Stimulated activated naive B cell treated with anti-CD40 and anti-IgM and Interleukin-4, amounts not matched to agents 10 μg/mL and 1 μg/mL and 100 μg/mL, for 72 hours (primary cell): ENCODE measurements at regions not wholly inside any gene's neighbourhood (a gene's known extent, or its start where the extent isn't known, plus 50 kb on each side); places are given as distances from the start of the nearest gene placed in this dataset.

Experiments
- ATAC-seq, 2 donors: fragments of 150-1000 bp; cut with Tn5 transposase; replicated peaks; 2 replicates each; pipeline ENCODE4 v1.10.0; 2021; ENCODE audit warnings: moderate library complexity in 1 of 2
- DNase-seq: peaks from one replicate; pipeline ENCODE4 v3.0.0; 2021
- H3K27ac Mint-ChIP-seq: one replicate; pipeline ENCODE4 v1.8.0; 2022; ENCODE audit warnings: mild to moderate bottlenecking, mixed read lengths
- H3K27me3 Mint-ChIP-seq, 2 donors: one replicate each; pipeline ENCODE4 v1.8.0; 2022; ENCODE audit warnings: mixed read lengths in 2 of 2
- H3K36me3 Mint-ChIP-seq, 2 donors: one replicate each; pipeline ENCODE4 v1.8.0; 2022; ENCODE audit warnings: mixed read lengths in 2 of 2, mild to moderate bottlenecking in 1 of 2
- H3K4me1 Mint-ChIP-seq, 2 donors: one replicate each; pipeline ENCODE4 v1.8.0; 2022; ENCODE audit warnings: mixed read lengths in 2 of 2, mild to moderate bottlenecking in 1 of 2
- H3K4me3 Mint-ChIP-seq, 2 donors: one replicate each; pipeline ENCODE4 v1.8.0; 2022; ENCODE audit warnings: mild to moderate bottlenecking in 2 of 2, mixed read lengths in 2 of 2, moderate library complexity in 1 of 2
- H3K9me3 Mint-ChIP-seq, 2 donors: one replicate each; pipeline ENCODE4 v1.8.0; 2022; ENCODE audit warnings: mixed read lengths in 2 of 2, mild to moderate bottlenecking in 1 of 2

DNA sequence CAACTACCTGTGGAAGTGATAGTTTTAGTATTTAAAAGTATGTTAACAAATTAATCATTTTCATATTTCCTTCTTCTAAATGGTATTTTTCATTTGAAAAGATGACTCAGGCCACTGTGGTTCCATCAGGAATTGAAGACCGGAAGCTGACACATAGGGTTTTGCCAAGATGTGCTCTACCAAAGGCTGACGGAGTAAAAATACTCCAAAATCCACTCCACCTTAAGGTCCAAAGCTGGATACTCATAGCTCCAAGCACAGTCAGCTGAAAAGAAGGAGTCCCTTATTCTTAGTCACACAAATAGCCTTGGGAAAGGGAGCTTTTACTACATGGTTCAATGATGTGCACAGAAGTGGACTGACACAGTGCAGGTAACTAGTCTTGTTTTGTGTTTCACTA, 472.0 kb downstream of the ARAP2 start:
- Mint-ChIP-seq H3K27me3 (no peaks in the 10 kb centered on the region), H3K9me3 (no peaks in the 10 kb centered on the region), H3K36me3 (no peaks in the 10 kb centered on the region), H3K4me1 (no peaks in the 10 kb centered on the region), H3K27ac (no peak overlapping the region), H3K4me3 (no peak overlapping the region)
- DNase-seq (no peak), ATAC-seq (no peak)

DNA sequence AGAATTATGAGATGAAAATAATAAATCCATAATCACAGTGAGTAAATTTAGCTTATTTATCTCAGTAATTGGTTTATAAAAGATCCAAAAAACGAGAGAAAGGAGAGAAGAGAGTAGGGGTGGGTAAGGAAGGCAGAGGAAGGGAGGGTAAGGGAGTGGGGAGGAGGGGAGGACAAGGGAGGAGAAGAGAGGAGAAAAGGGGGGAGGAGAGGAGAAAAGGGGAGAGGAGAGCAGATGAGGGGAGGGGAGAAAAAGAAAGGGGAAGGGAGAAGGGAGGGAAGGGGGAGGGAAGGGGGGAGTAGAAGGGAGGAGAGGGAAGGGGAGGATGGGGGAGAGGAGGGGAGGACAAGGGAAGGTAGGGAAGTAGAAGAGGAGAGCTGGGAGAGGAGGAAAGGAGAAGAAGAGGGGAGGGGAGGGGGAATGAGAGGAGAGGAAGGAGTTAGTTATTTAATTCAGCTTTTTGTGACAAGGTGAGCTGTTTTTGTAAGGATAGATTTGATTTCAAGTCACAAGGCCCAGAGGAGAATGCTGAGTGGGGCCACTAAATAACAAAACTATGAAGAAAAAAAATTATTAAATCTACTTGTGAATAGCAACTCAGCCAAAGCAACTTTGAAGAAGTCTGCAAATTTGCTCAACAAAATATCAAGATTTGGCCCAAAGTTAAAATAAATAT, 454.3 kb downstream of the ARAP2 start:
- H3K27me3 Mint-ChIP-seq = no peaks in the 10 kb centered on the region
- no peaks in the 10 kb centered on the region for H3K4me1 Mint-ChIP-seq
- H3K27ac Mint-ChIP-seq = no peak overlapping the region

DNA sequence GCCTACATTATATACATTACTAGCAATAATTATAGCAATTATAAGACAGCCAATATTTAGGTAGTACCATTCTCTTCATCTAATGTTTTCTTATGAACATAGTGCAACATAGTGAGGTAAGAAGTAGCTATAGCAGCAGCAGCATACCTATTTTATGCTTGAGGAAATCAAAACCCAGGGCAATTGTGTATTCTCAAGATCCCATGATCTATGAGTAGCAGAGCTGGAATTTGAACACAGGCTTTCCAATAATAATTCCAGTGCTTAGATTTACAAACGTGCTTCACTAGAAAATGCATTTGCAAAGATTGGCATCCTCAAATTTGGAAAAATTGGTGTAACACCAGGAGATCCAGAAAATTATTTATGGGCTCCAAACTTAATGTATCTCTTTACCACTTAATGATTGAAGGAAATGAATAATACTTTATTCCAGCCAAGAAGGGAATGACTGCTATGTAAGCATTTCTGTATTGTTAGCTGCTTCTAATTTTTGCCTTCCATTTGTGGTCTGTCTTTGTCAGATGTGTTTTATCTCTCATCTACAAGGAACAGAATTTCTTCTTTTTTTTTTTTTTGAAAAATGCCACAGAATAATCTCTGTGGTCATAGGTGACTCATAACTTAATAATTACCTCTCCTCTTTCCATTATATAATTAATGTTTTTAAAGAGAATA, 451.1 kb downstream of the ARAP2 start:
- no peaks in the 10 kb centered on the region for H3K36me3 Mint-ChIP-seq
- no peak overlapping the region for H3K27ac Mint-ChIP-seq
- peaks cover 4 to 6% of the 10 kb centered on the region in 2 donors for H3K9me3 Mint-ChIP-seq
- ATAC-seq = no peak
- no peaks in the 10 kb centered on the region for H3K27me3 Mint-ChIP-seq
- DNase-seq = no peak
- no peaks in the 10 kb centered on the region for H3K4me1 Mint-ChIP-seq
- no peak overlapping the region for H3K4me3 Mint-ChIP-seq

More for the DNA sequence above, 454.3 kb downstream of the ARAP2 start:
- no peak for ATAC-seq
- H3K9me3 Mint-ChIP-seq = peaks cover 0 to 2% of the 10 kb centered on the region in 2 donors
- H3K4me3 Mint-ChIP-seq = no peak overlapping the region
- no peak for DNase-seq
- no peaks in the 10 kb centered on the region for H3K36me3 Mint-ChIP-seq

DNA sequence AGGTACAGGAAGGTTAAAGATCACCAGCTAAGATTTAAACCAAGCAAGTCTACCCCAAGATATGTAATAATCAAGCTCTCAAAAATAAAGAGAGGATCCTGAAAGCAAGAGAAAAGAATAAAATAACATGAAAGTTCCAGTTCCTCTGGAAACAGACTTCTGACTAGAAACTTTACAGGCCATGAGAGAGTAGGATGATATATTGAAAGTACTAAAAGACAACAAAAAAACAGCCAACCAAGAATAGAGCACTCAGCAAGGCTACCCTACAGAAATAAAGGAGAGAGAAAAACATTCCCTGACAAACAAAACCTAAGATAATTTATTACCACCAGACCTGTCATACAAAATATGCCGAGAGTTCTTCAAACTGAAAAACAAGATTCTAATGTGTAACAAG, 450.5 kb downstream of the ARAP2 start:
- Mint-ChIP-seq H3K9me3 (peaks cover 4 to 6% of the 10 kb centered on the region in 2 donors), H3K36me3 (no peaks in the 10 kb centered on the region), H3K27me3 (no peaks in the 10 kb centered on the region), H3K4me3 (no peak overlapping the region), H3K27ac (no peak overlapping the region), H3K4me1 (no peaks in the 10 kb centered on the region)
- no peak for ATAC-seq
- no peak for DNase-seq

DNA sequence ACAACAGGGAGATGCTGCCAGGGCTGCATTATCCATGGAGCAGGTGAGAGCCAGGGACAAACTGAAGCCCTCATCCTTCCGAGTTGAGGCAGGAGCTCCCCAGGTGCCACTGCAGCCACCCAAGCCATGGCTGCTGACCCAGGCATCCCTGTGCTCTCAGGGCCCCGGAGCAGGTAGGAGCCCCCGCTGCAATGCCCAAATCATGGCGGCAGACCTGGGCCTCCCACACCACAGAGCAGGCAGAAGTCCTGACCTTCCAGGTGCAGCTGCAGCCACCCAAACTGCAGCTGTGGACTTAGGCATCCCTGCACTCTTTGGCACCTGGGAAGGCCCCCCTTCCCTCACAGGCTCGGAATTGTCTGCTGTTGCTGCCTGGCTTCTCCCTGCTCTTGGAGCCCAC, 443.6 kb downstream of the ARAP2 start:
- peaks cover 7% of the 10 kb centered on the region in 2 donors for H3K9me3 Mint-ChIP-seq
- H3K36me3 Mint-ChIP-seq = no peaks in the 10 kb centered on the region
- no peak for DNase-seq
- ATAC-seq = peak in 1 of 2 donors; percentile 31
- no peak overlapping the region for H3K27ac Mint-ChIP-seq
- no peaks in the 10 kb centered on the region for H3K4me1 Mint-ChIP-seq
- H3K27me3 Mint-ChIP-seq = no peaks in the 10 kb centered on the region
- H3K4me3 Mint-ChIP-seq = no peak overlapping the region

DNA sequence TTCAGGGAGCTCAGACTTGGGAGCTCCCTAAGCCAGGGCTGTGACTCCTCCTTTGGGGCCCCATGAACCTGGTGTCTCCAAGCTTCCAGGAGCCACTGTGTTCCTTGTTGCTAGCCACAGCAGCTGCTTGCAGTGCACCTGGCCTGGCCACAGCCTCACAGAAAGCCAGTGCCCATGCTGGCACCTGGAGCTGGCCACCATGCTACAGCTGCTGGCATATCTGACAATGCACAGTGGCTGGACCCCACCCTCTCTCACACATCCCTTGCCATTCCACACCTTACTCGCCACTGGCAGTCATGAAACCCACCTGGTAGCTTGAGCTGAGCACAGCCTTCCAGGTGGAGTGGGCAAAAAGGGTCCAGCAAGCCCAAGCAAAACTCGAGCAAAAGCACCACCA, 441.7 kb downstream of the ARAP2 start:
- H3K4me1 Mint-ChIP-seq = no peaks in the 10 kb centered on the region
- H3K27me3 Mint-ChIP-seq = no peaks in the 10 kb centered on the region
- no peaks in the 10 kb centered on the region for H3K36me3 Mint-ChIP-seq
- H3K27ac Mint-ChIP-seq = no peak overlapping the region
- ATAC-seq (no peak), DNase-seq (no peak)
- no peak overlapping the region for H3K4me3 Mint-ChIP-seq
- H3K9me3 Mint-ChIP-seq = peaks cover 4% of the 10 kb centered on the region in 2 donors

DNA sequence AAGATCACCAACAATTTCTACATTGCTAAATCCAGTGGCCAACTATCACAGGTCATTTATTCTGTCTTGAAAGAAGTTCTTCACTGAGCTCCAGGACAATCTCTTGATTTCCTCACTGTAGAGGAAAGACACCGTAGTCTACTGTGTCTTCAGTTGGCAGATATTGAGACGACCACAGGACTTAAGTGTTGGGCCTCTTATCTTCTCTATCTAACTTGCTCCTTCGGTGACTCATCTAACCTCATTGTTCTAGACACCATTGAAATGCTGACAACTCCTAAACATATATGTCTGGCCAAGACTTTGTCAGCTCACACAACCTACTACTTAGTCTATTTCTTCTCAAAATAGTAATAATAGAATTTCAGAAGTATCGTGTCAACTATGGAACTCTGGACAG, 425.8 kb downstream of the ARAP2 start:
- Mint-ChIP-seq H3K9me3 (no peaks in the 10 kb centered on the region), H3K36me3 (no peaks in the 10 kb centered on the region), H3K27ac (no peak overlapping the region), H3K27me3 (no peaks in the 10 kb centered on the region), H3K4me1 (no peaks in the 10 kb centered on the region), H3K4me3 (no peak overlapping the region)
- ATAC-seq (no peak), DNase-seq (no peak)

DNA sequence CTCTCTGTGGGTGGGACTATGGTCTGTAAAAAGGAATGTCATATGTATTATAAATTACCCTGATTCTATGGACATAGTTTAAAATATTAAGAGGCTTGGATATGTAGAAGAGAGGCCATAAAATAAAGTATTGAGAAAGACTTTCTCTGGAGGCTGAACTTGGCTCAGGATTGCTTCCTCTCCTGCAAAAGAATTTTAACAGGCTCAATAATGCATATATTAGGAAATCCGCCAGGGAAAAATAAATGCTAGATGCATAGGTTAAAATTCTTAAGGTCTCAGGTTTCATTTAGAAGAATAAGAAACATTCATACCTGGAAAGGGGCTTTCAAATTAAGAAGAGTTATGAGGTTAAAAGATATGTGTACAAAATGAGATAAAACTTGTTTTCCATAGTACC, 424.3 kb downstream of the ARAP2 start:
- no peak for ATAC-seq
- Mint-ChIP-seq H3K4me3 (no peak overlapping the region), H3K27me3 (no peaks in the 10 kb centered on the region), H3K27ac (no peak overlapping the region), H3K9me3 (no peaks in the 10 kb centered on the region), H3K36me3 (no peaks in the 10 kb centered on the region), H3K4me1 (no peaks in the 10 kb centered on the region)
- DNase-seq = no peak

DNA sequence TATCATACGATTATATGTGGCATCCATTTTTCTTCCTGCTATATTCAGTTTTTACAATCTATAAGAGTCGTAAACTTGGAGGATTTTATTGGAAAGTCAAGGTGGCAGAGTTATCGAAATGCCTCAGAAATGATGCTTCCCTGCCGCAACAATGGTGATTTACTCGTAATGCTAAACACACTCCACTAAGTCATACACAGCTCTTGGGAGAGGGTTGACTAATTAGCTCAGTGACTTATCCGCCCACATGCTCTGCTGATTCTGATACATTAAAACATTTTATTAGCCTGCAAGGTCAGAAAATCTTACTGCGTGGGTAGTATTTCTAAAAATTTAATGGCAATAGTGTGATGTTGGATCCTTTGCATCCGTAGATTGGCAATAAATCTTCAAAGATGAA, 420.1 kb downstream of the ARAP2 start:
- no peak for DNase-seq
- H3K27ac Mint-ChIP-seq = no peak overlapping the region
- H3K4me1 Mint-ChIP-seq = no peaks in the 10 kb centered on the region
- H3K27me3 Mint-ChIP-seq = no peaks in the 10 kb centered on the region
- no peaks in the 10 kb centered on the region for H3K9me3 Mint-ChIP-seq
- no peak for ATAC-seq
- H3K36me3 Mint-ChIP-seq = no peaks in the 10 kb centered on the region
- no peak overlapping the region for H3K4me3 Mint-ChIP-seq

DNA sequence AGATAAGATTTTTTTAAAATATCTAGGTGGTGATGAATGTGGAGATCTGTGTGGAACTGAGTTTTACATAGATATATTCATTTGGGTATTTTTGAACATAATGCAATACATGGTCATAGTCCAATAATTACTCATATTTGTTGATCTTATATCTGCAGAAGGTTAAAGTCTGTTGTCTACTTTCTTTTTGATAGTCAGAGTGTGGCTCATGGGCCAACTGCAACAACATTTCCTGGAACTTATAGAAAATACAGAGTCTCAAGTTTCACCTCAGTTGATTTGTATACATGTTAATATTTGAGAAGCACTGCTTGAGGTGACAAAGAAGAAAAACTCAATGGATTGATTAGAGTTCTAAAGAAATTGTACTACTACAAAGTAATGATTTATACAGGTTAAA, 408.4 kb downstream of the ARAP2 start:
- Mint-ChIP-seq H3K4me3 (no peak overlapping the region), H3K27ac (no peak overlapping the region), H3K36me3 (no peaks in the 10 kb centered on the region), H3K4me1 (no peaks in the 10 kb centered on the region), H3K27me3 (no peaks in the 10 kb centered on the region), H3K9me3 (peaks cover 4% of the 10 kb centered on the region in 2 donors)
- DNase-seq (no peak), ATAC-seq (no peak)

DNA sequence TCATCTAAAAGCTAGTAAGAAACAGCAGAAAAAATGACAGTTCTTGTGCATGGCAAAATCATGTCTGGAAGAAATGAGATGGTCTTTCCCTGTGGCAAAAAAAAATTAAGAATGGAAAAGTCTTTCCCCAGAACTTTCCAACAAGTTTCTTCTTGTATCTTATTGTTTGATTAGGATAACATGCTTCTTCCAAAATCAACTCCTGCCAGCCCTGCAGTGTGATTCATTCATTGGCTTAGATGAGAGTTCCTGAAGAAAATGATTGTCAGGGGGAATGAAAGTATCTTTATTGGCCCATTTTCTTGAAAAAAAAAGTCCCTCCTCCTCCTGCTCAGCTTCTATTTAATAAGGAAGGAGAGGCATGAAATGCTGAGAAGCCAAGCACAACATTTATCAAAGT, 407.7 kb downstream of the ARAP2 start:
- ATAC-seq = no peak
- DNase-seq = no peak
- no peak overlapping the region for H3K27ac Mint-ChIP-seq
- H3K36me3 Mint-ChIP-seq = no peaks in the 10 kb centered on the region
- no peaks in the 10 kb centered on the region for H3K27me3 Mint-ChIP-seq
- H3K4me1 Mint-ChIP-seq = no peaks in the 10 kb centered on the region
- no peak overlapping the region for H3K4me3 Mint-ChIP-seq
- peaks cover 4% of the 10 kb centered on the region in 2 donors for H3K9me3 Mint-ChIP-seq

DNA sequence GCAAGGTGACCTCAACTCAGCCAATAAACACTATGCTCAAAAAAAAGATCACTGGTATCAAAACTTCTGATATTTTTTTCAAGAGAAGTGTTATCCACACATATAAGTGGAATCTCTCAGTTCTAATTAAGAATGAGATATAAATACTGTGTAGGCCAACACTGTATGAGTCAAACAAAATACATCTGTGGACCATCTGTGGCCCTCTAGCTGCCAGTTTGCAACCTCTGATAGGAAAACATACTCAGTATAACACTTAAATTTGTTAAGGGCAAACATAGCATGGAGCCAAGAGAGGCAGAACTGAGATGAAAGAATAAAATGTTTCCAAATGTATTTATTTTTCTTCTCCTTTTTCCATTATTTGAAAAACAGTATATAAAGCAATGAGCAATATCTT, 377.3 kb downstream of the ARAP2 start:
- Mint-ChIP-seq H3K27ac (no peak overlapping the region), H3K9me3 (no peaks in the 10 kb centered on the region), H3K27me3 (no peaks in the 10 kb centered on the region), H3K4me3 (no peak overlapping the region), H3K36me3 (no peaks in the 10 kb centered on the region), H3K4me1 (no peaks in the 10 kb centered on the region)
- DNase-seq = no peak
- no peak for ATAC-seq

DNA sequence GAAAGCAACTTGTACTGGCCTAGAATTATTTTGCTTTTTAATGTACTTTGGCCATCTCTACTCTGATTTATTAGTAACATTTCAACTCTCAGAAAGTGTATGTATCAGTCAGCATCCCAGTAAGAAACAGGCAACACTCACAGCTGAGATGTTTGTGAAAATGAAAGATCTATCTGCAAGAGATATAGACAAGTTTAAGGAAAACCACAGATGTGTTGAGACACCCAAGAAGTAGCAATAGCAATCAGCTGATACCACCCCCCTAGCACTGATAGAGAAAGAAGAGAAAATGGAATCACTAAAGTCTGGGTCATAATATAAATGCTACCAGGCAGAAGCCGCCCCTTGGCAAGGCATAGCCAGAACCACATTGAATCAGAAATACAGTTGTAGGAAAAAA, 372.0 kb downstream of the ARAP2 start:
- H3K36me3 Mint-ChIP-seq = no peaks in the 10 kb centered on the region

DNA sequence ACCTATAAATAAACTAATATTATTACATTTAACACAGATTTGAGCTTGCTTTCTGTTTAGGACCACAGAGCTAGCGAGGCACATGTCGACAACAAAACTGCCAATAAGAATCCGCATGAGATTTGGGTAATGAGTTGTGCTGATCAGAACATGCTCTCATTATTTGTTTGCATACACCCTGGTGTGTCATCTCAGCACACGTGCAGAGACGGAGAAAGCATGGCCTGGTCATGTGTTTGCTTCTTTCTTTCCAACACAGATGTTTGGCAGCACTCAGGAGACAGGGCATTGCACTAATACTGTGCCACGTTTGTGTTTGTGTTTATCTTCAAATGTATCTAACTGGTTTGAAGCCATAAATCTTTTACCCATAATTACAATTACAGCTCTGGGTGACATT, 364.8 kb downstream of the ARAP2 start:
- Mint-ChIP-seq H3K27ac (no peak overlapping the region), H3K27me3 (no peaks in the 10 kb centered on the region), H3K4me1 (no peaks in the 10 kb centered on the region), H3K4me3 (no peak overlapping the region), H3K9me3 (no peaks in the 10 kb centered on the region), H3K36me3 (no peaks in the 10 kb centered on the region)
- ATAC-seq (no peak), DNase-seq (no peak)

More for the DNA sequence above, 372.0 kb downstream of the ARAP2 start:
- no peaks in the 10 kb centered on the region for H3K27me3 Mint-ChIP-seq
- no peak overlapping the region for H3K4me3 Mint-ChIP-seq
- ATAC-seq (no peak), DNase-seq (no peak)
- no peaks in the 10 kb centered on the region for H3K9me3 Mint-ChIP-seq
- H3K27ac Mint-ChIP-seq = no peak overlapping the region
- H3K4me1 Mint-ChIP-seq = no peaks in the 10 kb centered on the region

DNA sequence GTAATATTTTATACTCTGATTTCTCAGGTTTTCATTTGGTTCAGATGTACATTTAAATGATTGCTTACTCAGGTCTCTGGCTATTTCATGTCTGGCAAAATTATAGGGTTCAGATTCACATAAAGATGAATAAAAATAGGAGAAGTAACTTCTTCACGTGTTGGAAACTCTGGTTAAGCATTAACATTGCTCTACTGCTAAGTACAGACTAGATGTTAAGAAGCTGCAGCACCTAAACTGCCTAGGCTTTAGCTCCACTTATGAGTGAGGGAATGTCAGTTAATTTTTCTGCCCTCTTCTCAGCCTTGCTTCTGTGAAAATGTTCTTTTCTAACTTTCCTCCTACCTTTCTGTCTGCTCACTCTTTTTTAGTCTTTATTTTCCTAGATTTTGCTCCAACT, 361.2 kb downstream of the ARAP2 start:
- no peaks in the 10 kb centered on the region for H3K9me3 Mint-ChIP-seq
- ATAC-seq = no peak
- no peaks in the 10 kb centered on the region for H3K27me3 Mint-ChIP-seq
- H3K27ac Mint-ChIP-seq = no peak overlapping the region
- H3K36me3 Mint-ChIP-seq = no peaks in the 10 kb centered on the region
- no peak overlapping the region for H3K4me3 Mint-ChIP-seq
- H3K4me1 Mint-ChIP-seq = no peaks in the 10 kb centered on the region
- no peak for DNase-seq
